Neural cell (in vitro differentiated cells): ENCODE measurements at regions not wholly inside any gene's neighbourhood (a gene's known extent, or its start where the extent isn't known, plus 50 kb on each side); places are given as distances from the start of the nearest gene placed in this dataset.
"Not testable (repeated sequence)": the region's sequence is repeated elsewhere in the genome, so short reads cannot be mapped to it uniquely, and the experiment has no call there.

Experiments used
- H2AFZ ChIP-seq: fragments of 200-600, 300-800 bp; sonication (generic), shearing (Covaris generic); 2 replicates; pipeline ENCODE4 v1.6.0; 2014; ENCODE audit warnings: low read depth, mild to moderate bottlenecking, antibody characterized with exemption, low read length, moderate library complexity
- H3F3A ChIP-seq: fragments of 200-600 bp; shearing (Covaris generic); 2 replicates; pipeline ENCODE4 v1.6.1; 2016; ENCODE audit warnings: mild to moderate bottlenecking, moderate library complexity, mixed read lengths, antibody characterized with exemption, low read length; ENCODE audit not compliant: insufficient read depth, poor library complexity, severe bottlenecking
- H3K27ac ChIP-seq: fragments of 200-600, 300-800 bp; sonication (generic), shearing (Covaris generic); 2 replicates; pipeline ENCODE4 v1.5.1; 2014; ENCODE audit warnings: mild to moderate bottlenecking, low read length, moderate library complexity
- H3K27me3 ChIP-seq: fragments of 300-800, 200-600 bp; sonication (generic), shearing (Covaris generic); 2 replicates; pipeline ENCODE4 v1.6.0; 2014; ENCODE audit warnings: mild to moderate bottlenecking, low read depth, low read length, moderate library complexity; ENCODE audit not compliant: insufficient read depth
- H3K36me3 ChIP-seq: fragments of 300-800, 200-600 bp; sonication (generic), shearing (Covaris generic); 2 replicates; pipeline ENCODE4 v1.5.1; 2014; ENCODE audit warnings: mild to moderate bottlenecking, antibody characterized with exemption, low read length, moderate library complexity; ENCODE audit not compliant: insufficient read depth
- H3K4me2 ChIP-seq: fragments of 300-800, 200-600 bp; sonication (generic), shearing (Covaris generic); 2 replicates; pipeline ENCODE4 v1.6.0; 2014; ENCODE audit warnings: mild to moderate bottlenecking, low read length
- H3K4me3 ChIP-seq: fragments of 300-800, 200-600 bp; sonication (generic), shearing (Covaris generic); 2 replicates; pipeline ENCODE4 v1.5.1; 2014; ENCODE audit warnings: mild to moderate bottlenecking, low read length, moderate library complexity
- H3K79me2 ChIP-seq: fragments of 200-600 bp; shearing (Covaris generic); replicated peaks from 2 replicates; pipeline ENCODE4 v1.6.0; 2014; ENCODE audit warnings: mild to moderate bottlenecking, low read length, moderate library complexity; ENCODE audit not compliant: insufficient read depth
- H3K9ac ChIP-seq: fragments of 300-800, 200-600 bp; sonication (generic), shearing (Covaris generic); 2 replicates; pipeline ENCODE4 v1.6.1; 2016; ENCODE audit warnings: mild to moderate bottlenecking, low read length, mixed read lengths
- H3K9me2 ChIP-seq: fragments of 200-600 bp; shearing (Covaris generic); 2 replicates; pipeline ENCODE4 v1.6.1; 2016; ENCODE audit warnings: mild to moderate bottlenecking, low read length, mixed read lengths; ENCODE audit not compliant: insufficient read depth
- H3K9me3 ChIP-seq: fragments of 200-600, 300-800 bp; sonication (generic), shearing (Covaris generic); 2 replicates; pipeline ENCODE4 v1.6.1; 2016; ENCODE audit warnings: mild to moderate bottlenecking, mixed run types, low read length, moderate library complexity, mixed read lengths
- H4K20me1 ChIP-seq: fragments of 200-600 bp; shearing (Covaris generic); 2 replicates; pipeline ENCODE4 v1.6.1; 2016; ENCODE audit warnings: mild to moderate bottlenecking, mixed run types; ENCODE audit not compliant: insufficient read depth
- CTCF ChIP-seq: fragments of 450-650 bp; IDR thresholded peaks from 2 replicates; pipeline ENCODE4 v1.5.1; 2014; ENCODE audit warnings: antibody characterized with exemption, mild to moderate bottlenecking, moderate library complexity; ENCODE audit not compliant: poor library complexity, severe bottlenecking
- EP300 ChIP-seq: fragments of 450-650 bp; conservative IDR thresholded peaks from 2 replicates; pipeline ENCODE4 v1.6.1; 2014; ENCODE audit warnings: antibody characterized with exemption, mild to moderate bottlenecking, moderate library complexity; ENCODE audit not compliant: poor library complexity, severe bottlenecking
- EZH2 ChIP-seq: fragments of 200-600, 300-800 bp; shearing (Covaris generic), sonication (generic); IDR thresholded peaks from 2 replicates; pipeline ENCODE4 v1.6.1; 2014; ENCODE audit warnings: antibody characterized with exemption, low read length, borderline replicate concordance, mild to moderate bottlenecking; ENCODE audit not compliant: insufficient read depth, poor library complexity, severe bottlenecking
- MXI1 ChIP-seq: fragments of 450-650 bp; conservative IDR thresholded peaks from 2 replicates; pipeline ENCODE4 v1.6.1; 2014; ENCODE audit warnings: antibody characterized with exemption, mild to moderate bottlenecking; ENCODE audit not compliant: poor library complexity, severe bottlenecking
- POLR2AphosphoS5 ChIP-seq: IDR thresholded peaks from 2 replicates; pipeline ENCODE4 v1.6.1; 2012
- RAD21 ChIP-seq: fragments of 450-650 bp; conservative IDR thresholded peaks from 2 replicates; pipeline ENCODE4 v1.6.1; 2014; ENCODE audit warnings: antibody characterized with exemption, mild to moderate bottlenecking, moderate library complexity
- SMC3 ChIP-seq: fragments of 450-650 bp; conservative IDR thresholded peaks from 2 replicates; pipeline ENCODE4 v1.6.1; 2014; ENCODE audit warnings: antibody characterized with exemption, mild to moderate bottlenecking, moderate library complexity; ENCODE audit not compliant: poor library complexity
- TAF1 ChIP-seq: IDR thresholded peaks from 2 replicates; pipeline ENCODE4 v1.6.1; 2012; ENCODE audit warnings: low read depth
- TF ChIP-seq, protein P1 (sequence below): IDR thresholded peaks from 2 replicates; pipeline ENCODE4 v1.6.1; 2012; ENCODE audit warnings: borderline replicate concordance

- Histone ChIP-seq H3K4me2 (no peak overlapping the region), H3K9ac (no peak overlapping the region), H3K9me3 (no peaks in the 10 kb centered on the region), H3K27ac (no peak overlapping the region), H3F3A (no peaks in the 10 kb centered on the region), H3K36me3 (no peaks in the 10 kb centered on the region), H4K20me1 (no peaks in the 10 kb centered on the region), H3K9me2 (no peaks in the 10 kb centered on the region), H3K27me3 (no peaks in the 10 kb centered on the region), H3K4me3 (no peak overlapping the region), H2AFZ (no peak overlapping the region), H3K79me2 (no peaks in the 10 kb centered on the region)
- TF ChIP-seq, protein P1, sequence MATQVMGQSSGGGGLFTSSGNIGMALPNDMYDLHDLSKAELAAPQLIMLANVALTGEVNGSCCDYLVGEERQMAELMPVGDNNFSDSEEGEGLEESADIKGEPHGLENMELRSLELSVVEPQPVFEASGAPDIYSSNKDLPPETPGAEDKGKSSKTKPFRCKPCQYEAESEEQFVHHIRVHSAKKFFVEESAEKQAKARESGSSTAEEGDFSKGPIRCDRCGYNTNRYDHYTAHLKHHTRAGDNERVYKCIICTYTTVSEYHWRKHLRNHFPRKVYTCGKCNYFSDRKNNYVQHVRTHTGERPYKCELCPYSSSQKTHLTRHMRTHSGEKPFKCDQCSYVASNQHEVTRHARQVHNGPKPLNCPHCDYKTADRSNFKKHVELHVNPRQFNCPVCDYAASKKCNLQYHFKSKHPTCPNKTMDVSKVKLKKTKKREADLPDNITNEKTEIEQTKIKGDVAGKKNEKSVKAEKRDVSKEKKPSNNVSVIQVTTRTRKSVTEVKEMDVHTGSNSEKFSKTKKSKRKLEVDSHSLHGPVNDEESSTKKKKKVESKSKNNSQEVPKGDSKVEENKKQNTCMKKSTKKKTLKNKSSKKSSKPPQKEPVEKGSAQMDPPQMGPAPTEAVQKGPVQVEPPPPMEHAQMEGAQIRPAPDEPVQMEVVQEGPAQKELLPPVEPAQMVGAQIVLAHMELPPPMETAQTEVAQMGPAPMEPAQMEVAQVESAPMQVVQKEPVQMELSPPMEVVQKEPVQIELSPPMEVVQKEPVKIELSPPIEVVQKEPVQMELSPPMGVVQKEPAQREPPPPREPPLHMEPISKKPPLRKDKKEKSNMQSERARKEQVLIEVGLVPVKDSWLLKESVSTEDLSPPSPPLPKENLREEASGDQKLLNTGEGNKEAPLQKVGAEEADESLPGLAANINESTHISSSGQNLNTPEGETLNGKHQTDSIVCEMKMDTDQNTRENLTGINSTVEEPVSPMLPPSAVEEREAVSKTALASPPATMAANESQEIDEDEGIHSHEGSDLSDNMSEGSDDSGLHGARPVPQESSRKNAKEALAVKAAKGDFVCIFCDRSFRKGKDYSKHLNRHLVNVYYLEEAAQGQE: no peak
Measured at GRCh38 chr1:191714845-191715244, 443.4 kb upstream of the RGS18 start.

- Histone ChIP-seq H3K4me3 (no peak overlapping the region), H3K9ac (no peak overlapping the region), H2AFZ (no peak overlapping the region), H3F3A (no peaks in the 10 kb centered on the region), H3K36me3 (no peaks in the 10 kb centered on the region), H3K9me2 (no peaks in the 10 kb centered on the region), H3K27me3 (no peaks in the 10 kb centered on the region), H3K79me2 (no peaks in the 10 kb centered on the region), H3K9me3 (no peaks in the 10 kb centered on the region), H3K4me2 (no peak overlapping the region), H3K27ac (no peak overlapping the region), H4K20me1 (no peaks in the 10 kb centered on the region)
- TF ChIP-seq EP300 (no peak), RAD21 (no peak), SMC3 (no peak), EZH2 (no peak), MXI1 (no peak), CTCF (no peak), POLR2AphosphoS5 (no peak), TAF1 (no peak)
- TF ChIP-seq, protein P1: no peak
Measured at GRCh38 chr1:191729742-191730141, 428.5 kb upstream of the RGS18 start.

DNA sequence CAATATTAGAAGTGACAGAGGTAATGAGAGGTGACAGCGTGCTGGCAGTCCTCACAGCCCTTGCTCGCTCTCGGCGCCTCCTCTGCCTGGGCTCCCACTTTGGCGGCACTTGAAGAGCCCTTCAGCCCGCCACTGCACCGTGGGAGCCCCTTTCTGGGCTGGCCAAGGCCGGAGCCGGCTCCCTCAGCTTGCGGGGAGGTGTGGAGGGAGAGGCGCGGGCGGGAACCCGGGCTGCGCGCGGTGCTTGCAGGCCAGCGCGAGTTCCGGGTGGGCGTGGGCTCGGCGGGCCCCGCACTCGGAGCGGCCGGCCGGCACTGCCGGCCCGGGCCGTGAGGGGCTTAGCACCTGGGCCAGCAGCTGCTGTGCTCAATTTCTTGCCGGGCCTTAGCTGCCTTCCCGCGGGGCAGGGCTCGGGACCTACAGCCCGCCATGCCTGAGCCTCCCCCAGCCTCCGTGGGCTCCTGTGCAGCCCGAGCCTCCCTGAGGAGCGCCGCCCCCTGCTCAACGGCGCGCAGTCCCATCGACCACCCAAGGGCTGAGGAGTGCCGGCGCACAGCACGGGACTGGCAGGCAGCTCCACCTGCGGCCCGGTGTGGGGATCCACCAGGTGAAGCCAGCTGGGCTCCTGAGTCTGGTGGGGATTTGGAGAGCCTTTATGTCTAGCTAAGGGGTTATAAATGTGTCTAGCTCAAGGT is 426.5 kb upstream of the RGS18 start:
- H3K9me2 ChIP-seq, H3K79me2 ChIP-seq, H4K20me1 ChIP-seq, H2AFZ ChIP-seq, H3K9ac ChIP-seq, H3K27me3 ChIP-seq, H3F3A ChIP-seq, H3K9me3 ChIP-seq, H3K4me3 ChIP-seq, H3K27ac ChIP-seq, H3K36me3 ChIP-seq, H3K4me2 ChIP-seq: not testable (repeated sequence)
